Fibroblast of lung (primary cell): ENCODE measurements at regions not wholly inside any gene's neighbourhood (a gene's known extent, or its start where the extent isn't known, plus 50 kb on each side); places are given as distances from the start of the nearest gene placed in this dataset.

Source experiments
- CTCF ChIP-seq, 2 donors: IDR thresholded peaks in 1 of 2; conservative IDR thresholded peaks in 1 of 2; 1 replicate in 1 of 2; 2 replicates in 1 of 2; pipeline ENCODE4 v1.5.1; 2011 to 2012; ENCODE audit warnings: low read length in 2 of 2, control low read depth in 1 of 2, inconsistent platforms in 1 of 2, low read depth in 1 of 2, mild to moderate bottlenecking in 1 of 2
- EZH2 ChIP-seq: IDR thresholded peaks from 2 replicates; pipeline ENCODE4 v1.5.1; 2012; ENCODE audit warnings: low read length, control low read depth, mild to moderate bottlenecking; ENCODE audit errors: missing control alignments

- TF ChIP-seq CTCF (conservative IDR thresholded peaks at IDR 0.05 in 1 of 2, IDR thresholded peaks at IDR 0.05 in 1 of 2; ENCODE audit: low read depth in 1 of 2, low read length in 2 of 2) (no peak), EZH2 (no peak)
These were observed 1186.6 kb upstream of the SEMA6A start for GRCh38 chr5:117761186-117761585.
